Fibroblast of pulmonary artery (primary cell): ENCODE measurements at regions not wholly inside any gene's neighbourhood (a gene's known extent, or its start where the extent isn't known, plus 50 kb on each side); places are given as distances from the start of the nearest gene placed in this dataset.
"Not testable (repeated sequence)": the region's sequence is repeated elsewhere in the genome, so short reads cannot be mapped to it uniquely, and the experiment has no call there.

ENCODE experiments used
- DNase-seq: peaks from one replicate; pipeline ENCODE4 v3.0.0-alpha.2; 2010; ENCODE audit warnings: low read depth
- H3K4me3 ChIP-seq: replicated peaks from 2 replicates; pipeline ENCODE4 v1.5.1; 2011; ENCODE audit warnings: low read depth, mild to moderate bottlenecking, control low read depth, low read length, moderate library complexity
- CTCF ChIP-seq: IDR thresholded peaks from 2 replicates; pipeline ENCODE4 v1.5.1; 2011; ENCODE audit warnings: mild to moderate bottlenecking, control low read depth, low read length, inconsistent platforms; ENCODE audit errors: missing control alignments

- no peak for TF ChIP-seq CTCF
- H3K4me3 ChIP-seq = no peak overlapping the region
- no peak for DNase-seq
Observed at GRCh38 chr4:28505064-28505463, 1644.4 kb downstream of the STIM2 start.

- no peak for TF ChIP-seq CTCF
- no peak overlapping the region for H3K4me3 ChIP-seq
- no peak for DNase-seq
Observed at GRCh38 chr4:28508636-28509035, 1648.0 kb downstream of the STIM2 start.

GRCh38 chr4:28514766-28515165 lies 1654.1 kb downstream of the STIM2 start:
- DNase-seq, H3K4me3 ChIP-seq: not testable (repeated sequence)

GRCh38 chr4:28518561-28519165 lies 1658.0 kb downstream of the STIM2 start:
- peak; percentile 14 for DNase-seq
- TF ChIP-seq CTCF = no peak
- H3K4me3 ChIP-seq = no peak overlapping the region

GRCh38 chr4:28523681-28524190 lies 1663.1 kb downstream of the STIM2 start:
- TF ChIP-seq CTCF = no peak
- DNase-seq = no peak
- H3K4me3 ChIP-seq = no peak overlapping the region

- DNase-seq = no peak
- H3K4me3 ChIP-seq = no peak overlapping the region
- no peak for TF ChIP-seq CTCF
Observed at GRCh38 chr4:28536124-28536523, 1675.5 kb downstream of the STIM2 start.

GRCh38 chr4:28545986-28546385 lies 1685.3 kb downstream of the STIM2 start:
- TF ChIP-seq CTCF = no peak
- no peak overlapping the region for H3K4me3 ChIP-seq
- no peak for DNase-seq

GRCh38 chr4:28548136-28548535 lies 1687.5 kb downstream of the STIM2 start:
- DNase-seq = no peak
- TF ChIP-seq CTCF = no peak

More at GRCh38 chr4:28548136-28548535, 1687.5 kb downstream of the STIM2 start:
- no peak overlapping the region for H3K4me3 ChIP-seq
